WTC11 (cell line): ENCODE measurements at regions not wholly inside any gene's neighbourhood (a gene's known extent, or its start where the extent isn't known, plus 50 kb on each side); places are given as distances from the start of the nearest gene placed in this dataset.
"Not testable (repeated sequence)": the region's sequence is repeated elsewhere in the genome, so short reads cannot be mapped to it uniquely, and the experiment has no call there.

Experiments
- ATAC-seq: fragments of 200-7000 bp; cut with Tn5 transposase; 2 replicates; pipeline ENCODE4 v1.10.0; 2021; ENCODE audit warnings: mild to moderate bottlenecking, moderate library complexity
- CTCF ChIA-PET: fragments of 300-600 bp; sonication (Branson Sonifier 250); formaldehyde crosslinking; loops from one replicate; lab custom pipeline; 2021; ENCODE audit warnings: antibody characterized with exemption; lab: Charles Lee
- POLR2A ChIA-PET: fragments of 350-600 bp; sonication (Branson Sonifier 250); formaldehyde crosslinking; loops from one replicate; lab custom pipeline; 2021; ENCODE audit warnings: antibody characterized with exemption; lab: Charles Lee
- DNase-seq: peaks from one replicate; pipeline ENCODE4 v3.0.0; 2021; ENCODE audit warnings: low spot score
- H3K27ac Mint-ChIP-seq: 2 replicates; pipeline ENCODE4 v1.8.0; 2021; ENCODE audit warnings: mixed read lengths
- H3K27me3 Mint-ChIP-seq: 2 replicates; pipeline ENCODE4 v1.8.0; 2021; ENCODE audit warnings: low read depth, mild to moderate bottlenecking, moderate library complexity, mixed read lengths
- H3K36me3 Mint-ChIP-seq: 2 replicates; pipeline ENCODE4 v1.8.0; 2021; ENCODE audit warnings: mixed read lengths
- H3K4me1 Mint-ChIP-seq: 2 replicates; pipeline ENCODE4 v1.8.0; 2022; ENCODE audit warnings: mixed read lengths
- H3K4me3 Mint-ChIP-seq: 2 replicates; pipeline ENCODE4 v1.8.0; 2021; ENCODE audit warnings: mild to moderate bottlenecking, moderate library complexity, mixed read lengths
- H3K9me3 Mint-ChIP-seq: 2 replicates; pipeline ENCODE4 v1.8.0; 2021; ENCODE audit warnings: mixed read lengths
- AFF4 ChIP-seq: sonication (generic); formaldehyde crosslinking; IDR thresholded peaks from 2 replicates; pipeline ENCODE4 v1.8.1; 2023; ENCODE audit warnings: mild to moderate bottlenecking, missing genetic modification reagents, borderline replicate concordance
- ARID4B ChIP-seq: sonication (generic); formaldehyde crosslinking; IDR thresholded peaks from 2 replicates; pipeline ENCODE4 v1.8.0; 2023; ENCODE audit warnings: missing genetic modification reagents, mild to moderate bottlenecking, borderline replicate concordance
- ATF2 ChIP-seq: sonication (generic); formaldehyde crosslinking; IDR thresholded peaks from 2 replicates; pipeline ENCODE4 v1.8.1; 2022; ENCODE audit warnings: low read depth, missing genetic modification reagents, borderline replicate concordance
- CBFB ChIP-seq: sonication (generic); formaldehyde crosslinking; IDR thresholded peaks from 2 replicates; pipeline ENCODE4 v1.8.1; 2022; ENCODE audit warnings: mild to moderate bottlenecking, low read depth, missing genetic modification reagents
- ELF4 ChIP-seq: sonication (generic); formaldehyde crosslinking; IDR thresholded peaks from 2 replicates; pipeline ENCODE4 v1.8.1; 2022; ENCODE audit warnings: low read depth, mild to moderate bottlenecking, moderate library complexity, missing genetic modification reagents
- EMX1 ChIP-seq: fragments of 250-450 bp; sonication (Bioruptor Pico); IDR thresholded peaks from 2 replicates; pipeline ENCODE4 v1.8.0; 2021; ENCODE audit warnings: mild to moderate bottlenecking
- ESRRA ChIP-seq: sonication (generic); formaldehyde crosslinking; IDR thresholded peaks from 2 replicates; pipeline ENCODE4 v1.8.1; 2022; ENCODE audit warnings: mild to moderate bottlenecking, missing genetic modification reagents, borderline replicate concordance
- IRF2 ChIP-seq: sonication (generic); formaldehyde crosslinking; IDR thresholded peaks from 2 replicates; pipeline ENCODE4 v1.8.0; 2022; ENCODE audit warnings: low read depth, missing genetic modification reagents, borderline replicate concordance
- MLX ChIP-seq: sonication (generic); formaldehyde crosslinking; IDR thresholded peaks from 2 replicates; pipeline ENCODE4 v1.8.1; 2023; ENCODE audit warnings: mild to moderate bottlenecking, missing genetic modification reagents, moderate library complexity
- MYBL2 ChIP-seq: sonication (generic); formaldehyde crosslinking; IDR thresholded peaks from 2 replicates; pipeline ENCODE4 v1.8.1; 2023; ENCODE audit warnings: mild to moderate bottlenecking, moderate library complexity, missing genetic modification reagents
- NR1H2 ChIP-seq: sonication (generic); formaldehyde crosslinking; IDR thresholded peaks from 2 replicates; pipeline ENCODE4 v1.9.0; 2021; ENCODE audit warnings: mild to moderate bottlenecking, moderate library complexity, missing genetic modification reagents
- NR3C1 ChIP-seq: sonication (generic); formaldehyde crosslinking; conservative IDR thresholded peaks from 2 replicates; pipeline ENCODE4 v1.8.1; 2023; ENCODE audit warnings: low read depth, mild to moderate bottlenecking, missing genetic modification reagents
- OVOL2 ChIP-seq: fragments of 250-450 bp; sonication (Bioruptor Pico); IDR thresholded peaks from 2 replicates; pipeline ENCODE4 v1.9.0; 2021; ENCODE audit warnings: mild to moderate bottlenecking, borderline replicate concordance
- TP53 ChIP-seq: sonication (generic); formaldehyde crosslinking; IDR thresholded peaks from 2 replicates; pipeline ENCODE4 v1.8.1; 2023; ENCODE audit warnings: mild to moderate bottlenecking, missing genetic modification reagents
- USF1 ChIP-seq: sonication (generic); formaldehyde crosslinking; IDR thresholded peaks from 2 replicates; pipeline ENCODE4 v1.8.0; 2022; ENCODE audit warnings: mild to moderate bottlenecking, missing genetic modification reagents
- ZNF396 ChIP-seq: fragments of 250-450 bp; sonication (Bioruptor Pico); IDR thresholded peaks from 2 replicates; pipeline ENCODE4 v1.8.0; 2021; ENCODE audit warnings: mild to moderate bottlenecking, moderate library complexity, borderline replicate concordance
- ZNF423 ChIP-seq: fragments of 250-450 bp; sonication (Bioruptor Pico); IDR thresholded peaks from 2 replicates; pipeline ENCODE4 v2.1.2; 2022; ENCODE audit warnings: mild to moderate bottlenecking, moderate library complexity

- TF ChIP-seq ATF2 (CRISPR knock-in tag), result no peak
Measured at GRCh38 chr3:26237036-26237682, 385.4 kb upstream of the LRRC3B start (continued).

- ATAC-seq, H3K27me3 Mint-ChIP-seq, POLR2A ChIA-PET, H3K4me3 Mint-ChIP-seq, H3K27ac Mint-ChIP-seq, H3K36me3 Mint-ChIP-seq, CTCF ChIA-PET: not testable (repeated sequence)
- Mint-ChIP-seq H3K9me3 (peaks cover 32% of the 10 kb centered on the region), H3K4me1 (peaks cover 11% of the 10 kb centered on the region)
- DNase-seq, result peak; percentile 13
Measured at GRCh38 chr3:26244586-26244985, 378.0 kb upstream of the LRRC3B start.

- no peaks in the 10 kb centered on the region; the same call in 1 of the 2 replicates for H3K27me3 Mint-ChIP-seq
- TF ChIP-seq ESRRA (CRISPR knock-in tag) (no peak), MYBL2 (CRISPR knock-in tag) (no peak), AFF4 (no peak), IRF2 (CRISPR knock-in tag) (no peak), ZNF396 (no peak), NR3C1 (no peak), ARID4B (no peak), ELF4 (CRISPR knock-in tag) (no peak), USF1 (CRISPR knock-in tag) (no peak), EMX1 (no peak), TP53 (CRISPR knock-in tag) (no peak), CBFB (CRISPR knock-in tag) (no peak), OVOL2 (CRISPR knock-in tag) (no peak), ZNF423 (CRISPR knock-in tag) (no peak), MLX (CRISPR knock-in tag) (no peak), NR1H2 (CRISPR knock-in tag) (no peak)
- TF ChIP-seq, all 79 proteins: peak for 0
- CTCF ChIA-PET, result no interaction called here
- H3K4me1 Mint-ChIP-seq, result peaks cover 15% of the 10 kb centered on the region
- POLR2A ChIA-PET, result no interaction called here
- no peak for DNase-seq
- H3K27ac Mint-ChIP-seq, result no peak overlapping the region
- H3K4me3 Mint-ChIP-seq, result no peak overlapping the region
- no peak for ATAC-seq
- peaks cover 9% of the 10 kb centered on the region for H3K36me3 Mint-ChIP-seq
- peaks cover 32% of the 10 kb centered on the region for H3K9me3 Mint-ChIP-seq
Measured at GRCh38 chr3:26245236-26245635, 377.3 kb upstream of the LRRC3B start.
